ENCODE measurements at regions not wholly inside any gene's neighbourhood (a gene's known extent, or its start where the extent isn't known, plus 50 kb on each side); places are given as distances from the start of the nearest gene placed in this dataset.

- TF ChIP-seq CTCF (IDR thresholded peaks at IDR 0.05; ENCODE audit: poor library complexity), result no peak
- TF ChIP-seq EZH2phosphoT487 (IDR thresholded peaks at IDR 0.05; ENCODE audit: low read depth, severe bottlenecking, unreplicated experiment), result no peak
Observed at GRCh38 chr15:60125334-60125733, 121.2 kb downstream of the FOXB1 start.

All from hepatocyte (in vitro differentiated cells).